Mesodermal cell (in vitro differentiated cells): ENCODE measurements at regions not wholly inside any gene's neighbourhood (a gene's known extent, or its start where the extent isn't known, plus 50 kb on each side); places are given as distances from the start of the nearest gene placed in this dataset.
"Not testable (repeated sequence)": the region's sequence is repeated elsewhere in the genome, so short reads cannot be mapped to it uniquely, and the experiment has no call there.

Source experiments
- H3K27ac ChIP-seq: 2 replicates; pipeline ENCODE4 v1.7.0; 2013; ENCODE audit warnings: mild to moderate bottlenecking, low read depth, low read length, moderate library complexity; ENCODE audit not compliant: severe bottlenecking
- H3K36me3 ChIP-seq: 2 replicates; pipeline ENCODE4 v1.7.1; 2013; ENCODE audit warnings: mild to moderate bottlenecking, low read length, moderate library complexity; ENCODE audit not compliant: control insufficient read depth, insufficient read depth
- H3K4me1 ChIP-seq: one replicate; pipeline ENCODE4 v1.7.1; 2013; ENCODE audit warnings: mild to moderate bottlenecking, low read length; ENCODE audit not compliant: insufficient read depth, control insufficient read depth, poor library complexity, severe bottlenecking
- H3K4me3 ChIP-seq: 2 replicates; pipeline ENCODE4 v1.7.0; 2013; ENCODE audit warnings: low read length, control low read depth, mild to moderate bottlenecking; ENCODE audit not compliant: insufficient read depth, poor library complexity, severe bottlenecking; ENCODE audit errors: extremely low read depth
- H3K9me3 ChIP-seq: 2 replicates; pipeline ENCODE4 v1.7.1; 2013; ENCODE audit warnings: mild to moderate bottlenecking, low read length, moderate library complexity; ENCODE audit not compliant: control insufficient read depth
- WGBS, 2 experiments: methylation state at CpG; one replicate each; pipeline ENCODE4 v1.1.5; 2013; ENCODE audit warnings: missing lambda C conversion rate in 2 of 2; ENCODE audit not compliant: insufficient coverage in 2 of 2; 5-methylcytosine and 5-hydroxymethylcytosine counted together

DNA sequence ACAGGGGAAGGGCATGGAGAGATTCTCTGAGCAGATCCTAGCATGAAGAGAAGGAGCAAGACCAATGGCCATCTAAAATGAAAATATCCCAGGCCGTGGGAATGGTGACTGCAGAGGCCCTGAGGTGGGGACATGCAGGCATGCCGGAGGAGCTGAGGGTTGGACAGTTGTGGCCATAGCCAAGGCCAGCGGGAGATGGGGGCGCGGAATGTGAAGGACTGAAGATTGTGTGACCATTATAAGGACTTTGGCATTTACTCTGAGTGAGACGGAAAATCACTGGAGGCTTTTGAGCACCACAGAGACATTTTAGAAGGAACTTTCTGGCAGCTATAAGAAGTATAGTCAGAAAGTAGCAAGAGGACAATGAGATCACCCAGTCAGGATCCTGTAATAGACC is 341.1 kb downstream of the SFMBT2 start:
- H3K9me3 ChIP-seq = no peaks in the 10 kb centered on the region
- H3K36me3 ChIP-seq = no peaks in the 10 kb centered on the region
- H3K4me3 ChIP-seq = no peak overlapping the region
- WGBS, 2 experiments = 68 to 77% methylated on average over 6 of the region's 6 CpGs
- H3K27ac ChIP-seq = no peak overlapping the region
- no peaks in the 10 kb centered on the region for H3K4me1 ChIP-seq

- H3K4me1 ChIP-seq = no peaks in the 10 kb centered on the region
- no peaks in the 10 kb centered on the region for H3K36me3 ChIP-seq
- no peaks in the 10 kb centered on the region for H3K9me3 ChIP-seq
- no peak overlapping the region for H3K4me3 ChIP-seq
- WGBS, 2 experiments = 93% methylated on average over 3 of the region's 4 CpGs; no CpG with 5 or more reads in 1 of the 2 experiments
- no peak overlapping the region for H3K27ac ChIP-seq
Measured at GRCh38 chr10:7056216-7056615, 354.6 kb downstream of the SFMBT2 start.

GRCh38 chr10:7054915-7055314 is 355.9 kb downstream of the SFMBT2 start:
- Histone ChIP-seq H3K4me3 (no peak overlapping the region), H3K4me1 (no peaks in the 10 kb centered on the region), H3K9me3 (peaks cover 3% of the 10 kb centered on the region), H3K27ac (no peak overlapping the region), H3K36me3 (no peaks in the 10 kb centered on the region)
- 41 to 65% methylated on average over 4 to 5 of the region's 6 CpGs for WGBS, 2 experiments

GRCh38 chr10:7053195-7053594 is 357.6 kb downstream of the SFMBT2 start:
- H3K9me3 ChIP-seq = peaks cover 6% of the 10 kb centered on the region
- H3K4me1 ChIP-seq = no peaks in the 10 kb centered on the region
- no peak overlapping the region for H3K27ac ChIP-seq
- WGBS, 2 experiments = 84 to 95% methylated on average over 3 of the region's 3 CpGs
- no peaks in the 10 kb centered on the region for H3K36me3 ChIP-seq
- H3K4me3 ChIP-seq = no peak overlapping the region

DNA sequence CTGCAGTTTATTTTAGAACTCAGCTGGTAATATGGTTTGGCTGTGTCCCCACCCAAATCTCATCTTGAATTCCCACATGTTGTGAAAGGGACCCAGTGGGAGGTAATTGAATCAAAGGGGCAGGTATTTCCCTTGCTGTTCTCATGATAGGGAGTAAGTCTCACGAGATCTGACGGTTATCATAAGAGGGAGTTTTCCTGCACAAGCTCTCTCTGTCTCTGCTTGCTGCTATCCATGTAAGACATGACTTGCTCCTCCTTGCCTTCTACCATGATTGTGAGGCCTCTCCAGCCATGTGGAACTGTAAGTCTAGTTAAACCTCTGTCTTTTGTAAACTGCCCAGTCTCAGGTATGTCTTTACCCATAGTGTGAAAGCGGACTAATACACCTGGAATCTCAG is 360.8 kb downstream of the SFMBT2 start:
- H3K27ac ChIP-seq, H3K9me3 ChIP-seq, H3K4me3 ChIP-seq, H3K4me1 ChIP-seq, H3K36me3 ChIP-seq: not testable (repeated sequence)
- 92 to 94% methylated on average over 2 to 3 of the region's 3 CpGs for WGBS, 2 experiments

DNA sequence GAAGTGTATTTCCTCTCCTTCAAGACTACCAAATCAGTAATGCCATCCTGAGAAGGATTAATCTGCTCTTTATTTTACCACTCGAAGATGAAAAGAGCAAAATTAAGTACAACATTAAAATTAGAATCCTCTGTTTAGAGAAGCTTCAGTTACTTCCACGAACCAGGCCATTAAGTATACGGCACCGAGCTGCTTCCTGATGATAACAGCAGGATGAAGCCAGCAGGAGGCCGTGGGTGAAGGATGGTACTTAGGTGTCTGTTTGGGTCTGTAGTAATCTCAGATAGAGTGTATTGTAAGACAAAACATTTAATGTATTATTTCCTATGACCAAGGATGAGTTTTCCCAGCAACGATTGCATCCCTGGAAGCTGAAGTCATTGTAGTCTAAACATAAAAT is 362.8 kb downstream of the SFMBT2 start:
- H3K4me1 ChIP-seq = no peaks in the 10 kb centered on the region
- no peak overlapping the region for H3K4me3 ChIP-seq
- no peak overlapping the region for H3K27ac ChIP-seq
- no peaks in the 10 kb centered on the region for H3K36me3 ChIP-seq
- 89 to 93% methylated on average over 1 to 3 of the region's 6 CpGs for WGBS, 2 experiments
- H3K9me3 ChIP-seq = peaks cover 6% of the 10 kb centered on the region

- Histone ChIP-seq H3K27ac (no peak overlapping the region), H3K9me3 (peaks cover 6% of the 10 kb centered on the region), H3K36me3 (no peaks in the 10 kb centered on the region), H3K4me3 (no peak overlapping the region), H3K4me1 (no peaks in the 10 kb centered on the region)
- WGBS, 2 experiments = 71 to 94% methylated on average over 1 to 2 of the region's 2 CpGs
Measured at GRCh38 chr10:7046615-7047014, 364.2 kb downstream of the SFMBT2 start.

- Histone ChIP-seq H3K4me1 (no peaks in the 10 kb centered on the region), H3K9me3 (peaks cover 6% of the 10 kb centered on the region), H3K27ac (no peak overlapping the region), H3K36me3 (no peaks in the 10 kb centered on the region), H3K4me3 (no peak overlapping the region)
- 93 to 100% methylated on average over 2 of the region's 4 CpGs for WGBS, 2 experiments
Measured at GRCh38 chr10:7045891-7046599, 364.8 kb downstream of the SFMBT2 start.

- H3K27ac ChIP-seq = no peak overlapping the region
- no peaks in the 10 kb centered on the region for H3K9me3 ChIP-seq
- H3K4me3 ChIP-seq = no peak overlapping the region
- WGBS, 2 experiments = 84 to 92% methylated on average over 3 of the region's 3 CpGs
- no peaks in the 10 kb centered on the region for H3K4me1 ChIP-seq
- H3K36me3 ChIP-seq = no peaks in the 10 kb centered on the region
Measured at GRCh38 chr10:7043055-7043653, 367.7 kb downstream of the SFMBT2 start.

DNA sequence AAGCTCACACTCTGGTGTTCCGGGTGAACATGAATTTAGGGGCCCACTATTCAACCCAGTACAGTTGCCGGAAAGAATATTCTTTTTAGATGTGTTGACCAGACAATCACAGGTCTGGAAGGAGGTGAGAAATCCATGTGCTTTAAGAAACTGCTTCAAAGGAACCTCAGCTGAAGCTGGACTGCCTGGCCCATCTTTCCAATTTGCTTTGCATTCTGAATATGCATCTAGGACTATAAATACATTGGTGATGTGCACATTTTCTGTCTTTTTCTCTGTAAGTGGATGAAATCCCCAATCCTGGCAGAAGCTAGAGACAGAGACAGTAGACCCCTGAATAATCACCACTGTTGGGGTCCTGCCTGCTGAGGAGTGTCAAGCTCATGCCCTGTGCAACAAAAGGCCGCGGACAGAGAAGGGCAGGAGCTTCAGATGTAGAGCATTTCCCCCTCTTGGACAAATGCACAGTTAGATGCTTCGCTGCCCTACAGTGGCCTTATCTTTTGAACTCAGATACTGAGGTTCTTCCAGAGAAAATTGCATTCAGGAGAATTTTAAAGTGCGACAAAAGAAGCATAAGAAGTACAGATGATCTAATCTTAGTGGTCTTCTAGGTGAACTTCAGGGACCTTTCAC is 368.3 kb downstream of the SFMBT2 start:
- Histone ChIP-seq H3K27ac (no peak overlapping the region), H3K4me3 (no peak overlapping the region), H3K9me3 (no peaks in the 10 kb centered on the region), H3K4me1 (no peaks in the 10 kb centered on the region), H3K36me3 (no peaks in the 10 kb centered on the region)
- WGBS, 2 experiments = 93 to 95% methylated on average over 5 to 6 of the region's 6 CpGs

GRCh38 chr10:7042000-7042399 is 368.8 kb downstream of the SFMBT2 start:
- no peaks in the 10 kb centered on the region for H3K36me3 ChIP-seq
- H3K9me3 ChIP-seq = no peaks in the 10 kb centered on the region
- no peak overlapping the region for H3K27ac ChIP-seq
- no peaks in the 10 kb centered on the region for H3K4me1 ChIP-seq
- 63 to 89% methylated on average over 2 to 4 of the region's 4 CpGs for WGBS, 2 experiments
- H3K4me3 ChIP-seq = no peak overlapping the region
